Astrocyte of the hippocampus (primary cell): ENCODE measurements at regions not wholly inside any gene's neighbourhood (a gene's known extent, or its start where the extent isn't known, plus 50 kb on each side); places are given as distances from the start of the nearest gene placed in this dataset.

ENCODE experiments used
- DNase-seq: peaks from one replicate; pipeline ENCODE4 v3.0.0; 2011; ENCODE audit warnings: low read depth, low spot score

GRCh38 chr5:107265193-107265592, 405.5 kb downstream of the EFNA5 start:
- DNase-seq, result no peak

- DNase-seq, result no peak
Observed at GRCh38 chr5:107263387-107264018, 407.2 kb downstream of the EFNA5 start.

- DNase-seq, result peak; percentile 52
Observed at GRCh38 chr5:107257885-107258520, 412.7 kb downstream of the EFNA5 start.

- DNase-seq, result no peak
Observed at GRCh38 chr5:107254902-107255234, 415.9 kb downstream of the EFNA5 start.

GRCh38 chr5:107254214-107254901, 416.4 kb downstream of the EFNA5 start:
- no peak for DNase-seq

- DNase-seq, result peak; percentile 55
Observed at GRCh38 chr5:107253246-107253645, 417.5 kb downstream of the EFNA5 start.

GRCh38 chr5:107251151-107251550, 419.6 kb downstream of the EFNA5 start:
- DNase-seq, result no peak

- peak; percentile 42 for DNase-seq
Observed at GRCh38 chr5:107248066-107248695, 422.6 kb downstream of the EFNA5 start.

- DNase-seq, result no peak
Observed at GRCh38 chr5:107247427-107247826, 423.3 kb downstream of the EFNA5 start.

- no peak for DNase-seq
Observed at GRCh38 chr5:107243220-107243579, 427.5 kb downstream of the EFNA5 start.

GRCh38 chr5:107242411-107243219, 428.1 kb downstream of the EFNA5 start:
- DNase-seq, result no peak

GRCh38 chr5:107241841-107242240, 428.9 kb downstream of the EFNA5 start:
- no peak for DNase-seq

GRCh38 chr5:107235167-107235566, 435.6 kb downstream of the EFNA5 start:
- DNase-seq, result no peak

- no peak for DNase-seq
Observed at GRCh38 chr5:107232788-107233187, 437.9 kb downstream of the EFNA5 start.

GRCh38 chr5:107232293-107232692, 438.4 kb downstream of the EFNA5 start:
- no peak for DNase-seq

GRCh38 chr5:107231191-107231590, 439.5 kb downstream of the EFNA5 start:
- DNase-seq, result no peak

GRCh38 chr5:107230367-107230766, 440.4 kb downstream of the EFNA5 start:
- no peak for DNase-seq

- no peak for DNase-seq
Observed at GRCh38 chr5:107228226-107228625, 442.5 kb downstream of the EFNA5 start.

- no peak for DNase-seq
Observed at GRCh38 chr5:107224272-107224671, 446.5 kb downstream of the EFNA5 start.

- DNase-seq, result no peak
Observed at GRCh38 chr5:107223066-107223465, 447.7 kb downstream of the EFNA5 start.

GRCh38 chr5:107219993-107220392, 450.7 kb downstream of the EFNA5 start:
- DNase-seq, result no peak
